LNCaP clone FGC (cell line): ENCODE measurements at regions not wholly inside any gene's neighbourhood (a gene's known extent, or its start where the extent isn't known, plus 50 kb on each side); places are given as distances from the start of the nearest gene placed in this dataset.

Experiments
- DNase-seq: peaks from one replicate; pipeline ENCODE4 v3.0.0-alpha.2; 2011; ENCODE audit warnings: low read depth
- H3K4me3 ChIP-seq: 2 replicates; pipeline ENCODE4 v1.5.1; 2011; ENCODE audit warnings: mild to moderate bottlenecking, low read depth, low read length, control low read depth
- CTCF ChIP-seq: IDR thresholded peaks from 2 replicates; pipeline ENCODE4 v1.5.1; 2012; ENCODE audit warnings: mild to moderate bottlenecking; ENCODE audit not compliant: control insufficient read depth, insufficient read depth; ENCODE audit errors: extremely low read depth

- no peak overlapping the region for H3K4me3 ChIP-seq
- no peak for TF ChIP-seq CTCF
- peak; percentile 18 for DNase-seq
Observed at GRCh38 chr15:29590701-29591100, 231.6 kb downstream of the TJP1 start.

DNA sequence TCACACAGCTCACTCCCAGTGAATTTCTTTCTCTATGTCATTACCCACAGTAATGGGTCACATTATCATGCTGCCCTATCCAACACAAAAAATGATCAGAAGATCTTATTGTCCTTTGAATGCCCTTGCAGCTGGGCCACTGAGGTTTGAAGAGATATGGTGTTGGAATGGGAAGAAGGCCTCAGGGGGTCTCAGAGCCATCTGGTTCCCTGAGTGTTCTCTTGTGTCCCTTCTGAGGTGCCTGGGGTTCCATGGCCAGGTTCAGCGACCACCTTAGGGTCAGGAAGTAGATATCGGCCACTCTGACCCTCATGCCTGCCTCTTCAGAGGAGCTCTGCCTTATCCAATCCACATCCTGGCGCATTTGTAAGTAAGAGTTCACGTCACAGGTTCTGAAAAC lies 232.3 kb downstream of the TJP1 start:
- no peak for TF ChIP-seq CTCF
- no peak overlapping the region for H3K4me3 ChIP-seq
- no peak for DNase-seq

- TF ChIP-seq CTCF, result no peak
- DNase-seq, result no peak
- no peak overlapping the region for H3K4me3 ChIP-seq
Observed at GRCh38 chr15:29589416-29589815, 232.9 kb downstream of the TJP1 start.

- no peak overlapping the region for H3K4me3 ChIP-seq
- no peak for DNase-seq
- no peak for TF ChIP-seq CTCF
Observed at GRCh38 chr15:29573197-29573838, 248.9 kb downstream of the TJP1 start.

DNA sequence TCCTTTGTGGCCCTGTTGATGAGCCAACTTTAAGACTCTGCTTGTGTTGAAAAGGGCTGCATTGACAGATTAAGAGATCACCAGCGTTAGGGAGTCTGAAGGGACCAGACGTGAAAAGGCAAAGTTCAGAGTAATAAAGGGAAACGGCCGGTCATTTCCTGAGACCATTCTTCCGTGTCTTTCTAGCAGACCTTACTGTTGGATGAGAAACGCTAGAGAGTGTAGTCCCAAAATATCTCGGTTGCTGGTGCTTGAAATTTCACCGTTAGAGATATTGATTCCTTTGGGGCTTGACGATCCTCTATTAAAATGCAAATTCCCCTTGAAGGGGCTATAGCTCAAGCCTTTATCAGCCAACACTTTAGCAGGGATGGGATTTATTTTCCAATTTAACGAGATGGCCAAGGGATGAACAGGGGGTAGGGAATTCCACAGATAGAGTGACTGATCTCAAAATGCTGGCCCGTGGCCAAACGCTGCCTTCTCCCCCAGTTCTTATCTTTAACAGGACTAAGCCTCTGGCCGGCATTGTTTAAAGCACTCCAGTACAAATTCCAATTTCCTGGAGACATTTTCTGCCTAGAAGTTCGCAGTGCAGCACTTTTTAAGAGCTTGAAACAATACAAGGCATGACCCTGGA lies 250.4 kb downstream of the TJP1 start:
- DNase-seq, result no peak
- H3K4me3 ChIP-seq, result no peak overlapping the region
- no peak for TF ChIP-seq CTCF

- DNase-seq, result no peak
- no peak for TF ChIP-seq CTCF
- H3K4me3 ChIP-seq, result peak overlapping the region; percentile 40
Observed at GRCh38 chr15:29570948-29571791, 251.1 kb downstream of the TJP1 start.
